ENCODE measurements at regions not wholly inside any gene's neighbourhood (a gene's known extent, or its start where the extent isn't known, plus 50 kb on each side); places are given as distances from the start of the nearest gene placed in this dataset.

- TF ChIP-seq EZH2phosphoT487 (IDR thresholded peaks at IDR 0.05; ENCODE audit: insufficient read depth, low read depth): no peak
- no peak for TF ChIP-seq EZH2 (IDR thresholded peaks at IDR 0.05; ENCODE audit: insufficient read depth, poor library complexity, severe bottlenecking)
Measured at GRCh38 chr18:78246050-78246449, 733.6 kb upstream of the SALL3 start.
